SK-N-SH treated with all-trans-retinoic acid at 6 μM for 48 hours (cell line): ENCODE measurements at regions not wholly inside any gene's neighbourhood (a gene's known extent, or its start where the extent isn't known, plus 50 kb on each side); places are given as distances from the start of the nearest gene placed in this dataset.

Experiments
- ARNTL ChIP-seq: fragments of 450-650 bp; formaldehyde crosslinking; IDR thresholded peaks from 2 replicates; pipeline ENCODE4 v1.5.0; 2020; ENCODE audit warnings: low read depth, mild to moderate bottlenecking, moderate library complexity, borderline replicate concordance
- BACH2 ChIP-seq: fragments of 250-450 bp; sonication (Bioruptor Pico); IDR thresholded peaks from 2 replicates; pipeline ENCODE4 v1.9.0; 2021; ENCODE audit warnings: mild to moderate bottlenecking, borderline replicate concordance
- ISL1 ChIP-seq: fragments of 250-450 bp; sonication (Bioruptor Pico); IDR thresholded peaks from 2 replicates; pipeline ENCODE4 v2.1.2; 2022; ENCODE audit warnings: mild to moderate bottlenecking, moderate library complexity
- RARB ChIP-seq: fragments of 250-450 bp; sonication (Bioruptor Pico); IDR thresholded peaks from 2 replicates; pipeline ENCODE4 v1.8.0; 2021; ENCODE audit warnings: mild to moderate bottlenecking, moderate library complexity
- SNAI2 ChIP-seq: fragments of 250-450 bp; sonication (Bioruptor Pico); IDR thresholded peaks from 2 replicates; pipeline ENCODE4 v1.5.0; 2020; ENCODE audit warnings: mild to moderate bottlenecking, moderate library complexity
- TCF4 ChIP-seq: fragments of 250-450 bp; sonication (Bioruptor Pico); IDR thresholded peaks from 2 replicates; pipeline ENCODE4 v1.8.0; 2021; ENCODE audit warnings: mild to moderate bottlenecking, moderate library complexity, borderline replicate concordance
- ZFP3 ChIP-seq: fragments of 250-450 bp; sonication (Bioruptor Pico); IDR thresholded peaks from 2 replicates; pipeline ENCODE4 v1.5.0; 2020; ENCODE audit warnings: mild to moderate bottlenecking, moderate library complexity
- ZNF565 ChIP-seq: fragments of 450-650 bp; formaldehyde crosslinking; conservative IDR thresholded peaks from 2 replicates; pipeline ENCODE4 v1.5.0; 2020; ENCODE audit warnings: low read depth, mild to moderate bottlenecking, moderate library complexity
- TF ChIP-seq, protein P1 (sequence below): fragments of 250-450 bp; sonication (Bioruptor Pico); IDR thresholded peaks from 2 replicates; pipeline ENCODE4 v1.8.0; 2020; ENCODE audit warnings: mild to moderate bottlenecking, moderate library complexity, borderline replicate concordance
- TF ChIP-seq, protein P2 (sequence below): fragments of 250-450 bp; sonication (Bioruptor Pico); IDR thresholded peaks from 2 replicates; pipeline ENCODE4 v1.5.1; 2020; ENCODE audit warnings: low read depth, mild to moderate bottlenecking, moderate library complexity
- TF ChIP-seq, protein P3 (sequence below): fragments of 250-450 bp; sonication (Bioruptor Pico); IDR thresholded peaks from 2 replicates; pipeline ENCODE4 v1.5.1; 2021; ENCODE audit warnings: mild to moderate bottlenecking, moderate library complexity

GRCh38 chr10:83978681-83979383 is 160.5 kb upstream of the GHITM start:
- no peak for TF ChIP-seq ZFP3
- no peak for TF ChIP-seq ISL1 (CRISPR knock-in tag)
- TF ChIP-seq, protein P1, sequence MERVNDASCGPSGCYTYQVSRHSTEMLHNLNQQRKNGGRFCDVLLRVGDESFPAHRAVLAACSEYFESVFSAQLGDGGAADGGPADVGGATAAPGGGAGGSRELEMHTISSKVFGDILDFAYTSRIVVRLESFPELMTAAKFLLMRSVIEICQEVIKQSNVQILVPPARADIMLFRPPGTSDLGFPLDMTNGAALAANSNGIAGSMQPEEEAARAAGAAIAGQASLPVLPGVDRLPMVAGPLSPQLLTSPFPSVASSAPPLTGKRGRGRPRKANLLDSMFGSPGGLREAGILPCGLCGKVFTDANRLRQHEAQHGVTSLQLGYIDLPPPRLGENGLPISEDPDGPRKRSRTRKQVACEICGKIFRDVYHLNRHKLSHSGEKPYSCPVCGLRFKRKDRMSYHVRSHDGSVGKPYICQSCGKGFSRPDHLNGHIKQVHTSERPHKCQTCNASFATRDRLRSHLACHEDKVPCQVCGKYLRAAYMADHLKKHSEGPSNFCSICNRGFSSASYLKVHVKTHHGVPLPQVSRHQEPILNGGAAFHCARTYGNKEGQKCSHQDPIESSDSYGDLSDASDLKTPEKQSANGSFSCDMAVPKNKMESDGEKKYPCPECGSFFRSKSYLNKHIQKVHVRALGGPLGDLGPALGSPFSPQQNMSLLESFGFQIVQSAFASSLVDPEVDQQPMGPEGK, result no peak
- TF ChIP-seq RARB (CRISPR knock-in tag), result no peak
- TF ChIP-seq ZNF565 (CRISPR knock-in tag), result no peak
- TF ChIP-seq ARNTL, result no peak
- TF ChIP-seq, protein P2, sequence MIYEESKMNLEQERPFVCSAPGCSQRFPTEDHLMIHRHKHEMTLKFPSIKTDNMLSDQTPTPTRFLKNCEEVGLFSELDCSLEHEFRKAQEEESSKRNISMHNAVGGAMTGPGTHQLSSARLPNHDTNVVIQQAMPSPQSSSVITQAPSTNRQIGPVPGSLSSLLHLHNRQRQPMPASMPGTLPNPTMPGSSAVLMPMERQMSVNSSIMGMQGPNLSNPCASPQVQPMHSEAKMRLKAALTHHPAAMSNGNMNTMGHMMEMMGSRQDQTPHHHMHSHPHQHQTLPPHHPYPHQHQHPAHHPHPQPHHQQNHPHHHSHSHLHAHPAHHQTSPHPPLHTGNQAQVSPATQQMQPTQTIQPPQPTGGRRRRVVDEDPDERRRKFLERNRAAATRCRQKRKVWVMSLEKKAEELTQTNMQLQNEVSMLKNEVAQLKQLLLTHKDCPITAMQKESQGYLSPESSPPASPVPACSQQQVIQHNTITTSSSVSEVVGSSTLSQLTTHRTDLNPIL (CRISPR knock-in tag), result no peak
- TF ChIP-seq, protein P3, sequence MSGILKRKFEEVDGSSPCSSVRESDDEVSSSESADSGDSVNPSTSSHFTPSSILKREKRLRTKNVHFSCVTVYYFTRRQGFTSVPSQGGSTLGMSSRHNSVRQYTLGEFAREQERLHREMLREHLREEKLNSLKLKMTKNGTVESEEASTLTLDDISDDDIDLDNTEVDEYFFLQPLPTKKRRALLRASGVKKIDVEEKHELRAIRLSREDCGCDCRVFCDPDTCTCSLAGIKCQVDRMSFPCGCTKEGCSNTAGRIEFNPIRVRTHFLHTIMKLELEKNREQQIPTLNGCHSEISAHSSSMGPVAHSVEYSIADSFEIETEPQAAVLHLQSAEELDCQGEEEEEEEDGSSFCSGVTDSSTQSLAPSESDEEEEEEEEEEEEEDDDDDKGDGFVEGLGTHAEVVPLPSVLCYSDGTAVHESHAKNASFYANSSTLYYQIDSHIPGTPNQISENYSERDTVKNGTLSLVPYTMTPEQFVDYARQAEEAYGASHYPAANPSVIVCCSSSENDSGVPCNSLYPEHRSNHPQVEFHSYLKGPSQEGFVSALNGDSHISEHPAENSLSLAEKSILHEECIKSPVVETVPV (CRISPR knock-in tag), result no peak
- no peak for TF ChIP-seq TCF4 (CRISPR knock-in tag)
- no peak for TF ChIP-seq BACH2 (CRISPR knock-in tag)
- no peak for TF ChIP-seq SNAI2 (CRISPR knock-in tag)
